ENCODE measurements at regions not wholly inside any gene's neighbourhood (a gene's known extent, or its start where the extent isn't known, plus 50 kb on each side); places are given as distances from the start of the nearest gene placed in this dataset.

DNA sequence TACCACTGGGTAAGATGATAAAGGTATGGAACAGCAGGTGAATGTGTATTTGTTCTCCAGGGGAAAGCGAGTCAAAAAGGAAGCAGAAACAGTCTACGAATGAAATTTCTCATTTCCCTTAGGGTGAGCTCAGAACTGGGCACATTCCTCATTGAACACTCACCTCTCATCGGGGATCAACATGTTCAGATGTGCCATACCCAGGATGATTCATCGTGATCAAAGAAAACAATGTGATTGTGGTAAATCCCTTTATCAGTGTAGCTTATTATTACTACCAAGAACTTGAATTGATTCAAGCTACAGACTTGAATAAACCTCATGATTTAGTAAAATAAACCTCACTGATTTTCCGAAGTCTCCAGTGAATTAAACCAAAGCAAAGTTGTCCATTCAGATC, 72.1 kb downstream of the GJD2 start:
- H3K27me3 Mint-ChIP-seq, result peaks cover 4% of the 10 kb centered on the region
- H3K9me3 Mint-ChIP-seq, result peaks cover 0 to 5% (median 0%) of the 10 kb centered on the region in 7 donors
- H3K4me3 Mint-ChIP-seq, result no peak overlapping the region
- no peaks in the 10 kb centered on the region for H3K36me3 ChIP-seq (ENCODE audit: control insufficient read depth, insufficient read depth, low read length)
- H3K27ac ChIP-seq (ENCODE audit: insufficient read depth, low read length, poor library complexity, severe bottlenecking), result no peak overlapping the region
- no peak overlapping the region for H3K27ac Mint-ChIP-seq
- H3K4me1 Mint-ChIP-seq, result no peaks in the 10 kb centered on the region
- H3K36me3 Mint-ChIP-seq, result no peaks in the 10 kb centered on the region
- no peak for DNase-seq
- H3K27me3 ChIP-seq (ENCODE audit: control insufficient read depth, insufficient read depth, low read length), result peaks cover 10% of the 10 kb centered on the region
- no peak for ATAC-seq (ENCODE audit: low read depth in 2 of 2)
- H3K4me1 ChIP-seq (ENCODE audit: control insufficient read depth, insufficient read depth, low read length, poor library complexity, severe bottlenecking), result no peaks in the 10 kb centered on the region
- no peak overlapping the region for H3K4me3 ChIP-seq (ENCODE audit: low read depth, low read length)
- H3K9me3 ChIP-seq (ENCODE audit: control insufficient read depth in 2 of 2, low read length in 2 of 2), result no peaks in the 10 kb centered on the region

DNA sequence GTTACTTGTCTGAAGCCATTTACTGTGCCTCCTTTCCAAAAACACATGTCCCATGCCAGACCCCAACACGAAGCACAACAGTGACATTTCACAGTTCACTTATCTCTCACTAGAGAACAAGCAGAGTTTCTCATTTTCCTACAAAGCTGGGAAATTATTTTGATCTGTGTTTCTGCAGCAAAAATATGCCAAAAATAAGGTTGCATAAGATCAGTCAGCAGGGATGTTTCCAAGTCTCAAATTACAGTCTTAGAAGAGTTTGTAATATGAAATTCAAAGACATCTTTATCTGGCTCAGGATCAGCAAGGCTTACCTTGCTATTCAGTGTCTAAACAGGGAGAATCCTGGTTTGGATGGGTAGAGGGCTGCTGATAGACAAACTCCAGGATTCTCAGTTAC, 75.5 kb downstream of the GJD2 start:
- Mint-ChIP-seq H3K27me3 (peaks cover under 1% of the 10 kb centered on the region), H3K36me3 (no peaks in the 10 kb centered on the region), H3K27ac (no peak overlapping the region), H3K4me1 (no peaks in the 10 kb centered on the region), H3K9me3 (peaks cover 0 to 2% (median 0%) of the 10 kb centered on the region in 7 donors), H3K4me3 (no peak overlapping the region)
- no peak for ATAC-seq (ENCODE audit: low read depth in 2 of 2)
- Histone ChIP-seq H3K27ac (ENCODE audit: insufficient read depth, low read length, poor library complexity, severe bottlenecking) (no peak overlapping the region), H3K9me3 (ENCODE audit: control insufficient read depth in 2 of 2, low read length in 2 of 2) (no peaks in the 10 kb centered on the region), H3K36me3 (ENCODE audit: control insufficient read depth, insufficient read depth, low read length) (no peaks in the 10 kb centered on the region), H3K4me3 (ENCODE audit: low read depth, low read length) (no peak overlapping the region), H3K4me1 (ENCODE audit: control insufficient read depth, insufficient read depth, low read length, poor library complexity, severe bottlenecking) (no peaks in the 10 kb centered on the region), H3K27me3 (ENCODE audit: control insufficient read depth, insufficient read depth, low read length) (peaks cover 8% of the 10 kb centered on the region)
- no peak for DNase-seq

DNA sequence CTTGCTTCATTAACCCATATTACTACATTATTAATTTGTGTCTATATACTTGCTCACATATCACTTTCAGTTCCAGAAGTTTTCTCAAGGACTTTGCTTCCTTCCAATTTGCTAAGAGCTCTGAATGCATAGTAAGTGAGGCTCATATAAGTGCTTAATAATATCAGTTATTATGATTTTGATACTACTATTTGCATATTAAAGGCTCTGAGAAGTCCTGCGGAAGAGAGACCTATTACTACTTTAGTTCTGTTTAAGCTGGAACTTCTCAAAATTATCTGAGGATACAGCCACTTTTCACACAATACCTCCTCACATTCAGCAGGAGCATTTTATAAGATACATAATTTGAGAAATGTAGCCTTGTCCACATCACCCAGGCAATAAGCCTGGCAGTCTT, 81.6 kb downstream of the GJD2 start:
- Histone ChIP-seq H3K9me3 (ENCODE audit: control insufficient read depth in 2 of 2, low read length in 2 of 2) (no peaks in the 10 kb centered on the region), H3K4me1 (ENCODE audit: control insufficient read depth, insufficient read depth, low read length, poor library complexity, severe bottlenecking) (no peaks in the 10 kb centered on the region), H3K4me3 (ENCODE audit: low read depth, low read length) (no peak overlapping the region), H3K36me3 (ENCODE audit: control insufficient read depth, insufficient read depth, low read length) (no peaks in the 10 kb centered on the region), H3K27me3 (ENCODE audit: control insufficient read depth, insufficient read depth, low read length) (peaks cover 7% of the 10 kb centered on the region), H3K27ac (ENCODE audit: insufficient read depth, low read length, poor library complexity, severe bottlenecking) (no peak overlapping the region)
- Mint-ChIP-seq H3K4me3 (no peak overlapping the region), H3K9me3 (no peaks in the 10 kb centered on the region), H3K4me1 (no peaks in the 10 kb centered on the region), H3K36me3 (no peaks in the 10 kb centered on the region), H3K27me3 (peaks cover 16% of the 10 kb centered on the region), H3K27ac (no peak overlapping the region)
- ATAC-seq (ENCODE audit: low read depth in 2 of 2) (no peak), DNase-seq (no peak)

DNA sequence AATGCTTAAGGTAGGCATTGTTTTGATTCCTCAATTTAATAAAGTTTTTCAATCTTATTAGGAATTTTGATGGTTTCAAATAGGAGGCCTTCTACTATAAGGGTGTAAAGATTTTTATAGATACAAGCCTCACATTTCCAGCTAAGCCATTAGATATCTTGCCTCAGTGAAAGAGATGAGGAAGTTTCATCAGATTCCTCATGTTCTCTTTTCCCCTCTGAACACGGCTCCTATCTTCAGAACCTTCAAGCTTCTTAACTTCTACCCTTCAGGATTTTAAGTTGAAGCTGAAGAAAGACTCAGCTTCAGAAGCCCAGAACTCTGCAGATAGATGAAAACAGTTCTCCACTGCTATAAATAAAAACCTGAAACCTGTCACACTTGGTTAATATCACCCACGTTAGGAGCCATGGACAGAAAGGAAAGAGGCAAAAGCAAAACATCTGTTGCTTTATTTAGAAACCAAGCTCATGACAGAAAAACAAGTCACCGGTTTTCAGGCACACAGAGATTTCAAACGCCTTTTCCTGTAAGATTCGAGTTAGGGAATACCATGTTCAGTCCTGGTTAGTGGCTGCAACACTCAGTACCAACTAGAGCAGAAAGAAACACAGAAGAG, 82.2 kb upstream of the GOLGA8B start:
- H3K4me1 ChIP-seq (ENCODE audit: control insufficient read depth, insufficient read depth, low read length, poor library complexity, severe bottlenecking), result no peaks in the 10 kb centered on the region
- no peaks in the 10 kb centered on the region for H3K9me3 ChIP-seq (ENCODE audit: control insufficient read depth in 2 of 2, low read length in 2 of 2)
- H3K4me3 Mint-ChIP-seq, result no peak overlapping the region
- no peak overlapping the region for H3K27ac ChIP-seq (ENCODE audit: insufficient read depth, low read length, poor library complexity, severe bottlenecking)
- peaks cover 11% of the 10 kb centered on the region for H3K27me3 ChIP-seq (ENCODE audit: control insufficient read depth, insufficient read depth, low read length)
- peaks cover 0 to 2% (median 0%) of the 10 kb centered on the region in 7 donors for H3K9me3 Mint-ChIP-seq
- H3K36me3 Mint-ChIP-seq, result no peaks in the 10 kb centered on the region
- no peak overlapping the region for H3K4me3 ChIP-seq (ENCODE audit: low read depth, low read length)
- peaks cover 2% of the 10 kb centered on the region for H3K27me3 Mint-ChIP-seq
- H3K36me3 ChIP-seq (ENCODE audit: control insufficient read depth, insufficient read depth, low read length), result no peaks in the 10 kb centered on the region
- ATAC-seq (ENCODE audit: low read depth in 2 of 2) (no peak), DNase-seq (no peak)
- no peaks in the 10 kb centered on the region for H3K4me1 Mint-ChIP-seq
- H3K27ac Mint-ChIP-seq, result no peak overlapping the region

DNA sequence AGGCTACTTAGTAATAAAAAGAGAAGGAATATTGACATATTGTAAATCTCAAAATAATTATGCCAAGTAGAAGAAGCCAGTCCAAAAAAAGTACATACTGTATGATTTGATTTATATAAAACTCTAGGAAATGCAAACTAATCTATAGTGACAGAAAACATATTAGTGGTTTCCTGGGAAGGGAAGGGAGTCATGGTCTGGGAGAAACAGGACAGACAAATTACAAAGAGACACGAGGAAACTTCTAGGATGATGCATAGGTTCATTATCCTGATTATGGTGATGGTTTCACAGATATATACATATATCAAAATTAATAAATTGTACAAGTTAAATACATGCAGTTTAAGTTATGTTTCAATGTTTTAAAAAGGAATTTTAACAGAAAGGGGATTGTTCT, 81.0 kb upstream of the GOLGA8B start:
- DNase-seq (no peak), ATAC-seq (ENCODE audit: low read depth in 2 of 2) (no peak)
- H3K27ac ChIP-seq (ENCODE audit: insufficient read depth, low read length, poor library complexity, severe bottlenecking), result no peak overlapping the region
- Mint-ChIP-seq H3K4me3 (no peak overlapping the region), H3K9me3 (peaks cover 0 to 6% (median 0%) of the 10 kb centered on the region in 7 donors), H3K36me3 (no peaks in the 10 kb centered on the region), H3K4me1 (no peaks in the 10 kb centered on the region), H3K27me3 (peaks cover 6% of the 10 kb centered on the region), H3K27ac (no peak overlapping the region)
- no peaks in the 10 kb centered on the region for H3K4me1 ChIP-seq (ENCODE audit: control insufficient read depth, insufficient read depth, low read length, poor library complexity, severe bottlenecking)
- peaks cover 15% of the 10 kb centered on the region for H3K27me3 ChIP-seq (ENCODE audit: control insufficient read depth, insufficient read depth, low read length)
- H3K9me3 ChIP-seq (ENCODE audit: control insufficient read depth in 2 of 2, low read length in 2 of 2), result no peaks in the 10 kb centered on the region
- no peak overlapping the region for H3K4me3 ChIP-seq (ENCODE audit: low read depth, low read length)
- H3K36me3 ChIP-seq (ENCODE audit: control insufficient read depth, insufficient read depth, low read length), result no peaks in the 10 kb centered on the region

DNA sequence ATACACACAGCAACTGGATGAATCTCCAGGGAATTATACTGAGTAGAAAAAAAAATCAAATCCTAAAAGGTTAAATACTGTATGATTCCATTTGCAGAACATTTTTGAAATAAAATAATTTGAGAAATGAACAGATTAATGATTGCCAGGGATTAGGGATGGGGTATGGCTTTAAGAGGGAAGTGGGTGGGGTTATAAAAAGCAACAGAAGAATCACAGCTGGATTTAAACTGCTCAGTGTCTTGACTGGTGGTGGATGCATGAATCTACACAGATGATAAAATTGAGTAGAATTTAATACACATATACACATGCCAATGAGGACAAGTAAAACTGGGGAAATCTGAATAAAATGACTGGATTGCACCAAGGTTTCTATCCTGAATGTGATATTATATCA, 79.7 kb upstream of the GOLGA8B start:
- Mint-ChIP-seq H3K4me1 (no peaks in the 10 kb centered on the region), H3K27me3 (peaks cover 10% of the 10 kb centered on the region), H3K9me3 (peaks cover 0 to 6% (median 0%) of the 10 kb centered on the region in 7 donors), H3K27ac (no peak overlapping the region), H3K36me3 (no peaks in the 10 kb centered on the region), H3K4me3 (no peak overlapping the region)
- H3K27me3 ChIP-seq (ENCODE audit: control insufficient read depth, insufficient read depth, low read length), result peaks cover 15% of the 10 kb centered on the region
- no peak for DNase-seq
- no peak overlapping the region for H3K27ac ChIP-seq (ENCODE audit: insufficient read depth, low read length, poor library complexity, severe bottlenecking)
- H3K36me3 ChIP-seq (ENCODE audit: control insufficient read depth, insufficient read depth, low read length), result no peaks in the 10 kb centered on the region
- H3K4me3 ChIP-seq (ENCODE audit: low read depth, low read length), result no peak overlapping the region
- no peaks in the 10 kb centered on the region for H3K4me1 ChIP-seq (ENCODE audit: control insufficient read depth, insufficient read depth, low read length, poor library complexity, severe bottlenecking)
- no peak for ATAC-seq (ENCODE audit: low read depth in 2 of 2)
- H3K9me3 ChIP-seq (ENCODE audit: control insufficient read depth in 2 of 2, low read length in 2 of 2), result no peaks in the 10 kb centered on the region

DNA sequence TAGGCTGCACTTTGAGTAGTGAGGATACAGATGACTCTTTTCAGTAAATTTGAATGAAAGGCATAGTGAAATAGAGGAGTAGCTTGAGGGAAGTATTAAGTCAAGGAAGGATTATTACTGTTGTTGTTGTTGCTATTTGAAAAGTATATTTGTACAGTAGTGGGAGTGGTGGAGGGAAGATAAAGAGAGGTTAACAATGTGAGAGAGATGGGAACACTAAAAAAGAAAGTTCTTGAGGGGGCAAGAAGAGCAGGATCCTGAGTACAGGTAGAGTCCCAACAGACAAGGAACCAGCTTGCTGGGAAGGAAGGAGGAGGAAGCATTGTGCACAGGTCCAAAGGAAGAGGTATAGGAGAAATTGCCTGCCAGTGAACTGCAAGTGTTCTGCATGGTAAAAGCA, 75.6 kb upstream of the GOLGA8B start:
- no peak overlapping the region for H3K4me3 ChIP-seq (ENCODE audit: low read depth, low read length)
- DNase-seq, result no peak
- H3K9me3 ChIP-seq (ENCODE audit: control insufficient read depth in 2 of 2, low read length in 2 of 2), result no peaks in the 10 kb centered on the region
- Mint-ChIP-seq H3K4me1 (no peaks in the 10 kb centered on the region), H3K27me3 (peaks cover 14% of the 10 kb centered on the region), H3K27ac (no peak overlapping the region), H3K9me3 (peaks cover 0 to 5% (median 0%) of the 10 kb centered on the region in 7 donors), H3K4me3 (no peak overlapping the region), H3K36me3 (peaks cover 3% of the 10 kb centered on the region)
- no peak overlapping the region for H3K27ac ChIP-seq (ENCODE audit: insufficient read depth, low read length, poor library complexity, severe bottlenecking)
- ATAC-seq (ENCODE audit: low read depth in 2 of 2), result no peak
- no peaks in the 10 kb centered on the region for H3K36me3 ChIP-seq (ENCODE audit: control insufficient read depth, insufficient read depth, low read length)
- H3K27me3 ChIP-seq (ENCODE audit: control insufficient read depth, insufficient read depth, low read length), result peaks cover 14% of the 10 kb centered on the region
- no peaks in the 10 kb centered on the region for H3K4me1 ChIP-seq (ENCODE audit: control insufficient read depth, insufficient read depth, low read length, poor library complexity, severe bottlenecking)

DNA sequence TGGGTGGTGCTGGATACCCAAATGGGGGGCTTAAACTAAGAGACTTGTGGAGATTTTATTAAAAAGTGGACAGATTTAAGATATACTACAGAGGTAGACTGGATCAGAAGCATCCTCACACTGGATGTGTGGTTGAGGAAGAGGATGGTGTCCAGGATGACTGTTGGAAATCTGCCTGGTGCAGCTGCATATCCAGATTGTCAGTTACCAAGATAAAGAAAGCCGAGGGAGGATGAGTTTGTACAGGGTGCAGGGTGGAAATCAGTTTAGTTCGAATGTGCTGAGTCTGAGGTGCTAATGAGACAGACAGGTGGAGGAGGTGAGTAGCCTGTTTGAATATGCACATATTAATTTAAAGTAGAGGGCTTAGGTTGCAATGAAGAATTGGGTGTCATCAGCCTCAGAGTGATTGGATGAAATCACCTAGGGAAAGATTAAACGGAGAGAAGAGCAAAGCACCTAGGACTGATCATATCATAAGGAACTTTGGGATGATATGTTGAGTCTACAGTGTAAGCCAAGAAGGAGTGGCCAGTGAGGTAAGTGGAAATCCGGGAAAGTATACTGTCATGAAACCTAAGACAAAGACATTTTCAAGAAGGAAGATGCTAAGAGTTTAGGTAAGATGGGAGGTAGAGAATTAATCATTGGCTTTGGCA, 74.1 kb upstream of the GOLGA8B start:
- ATAC-seq (ENCODE audit: low read depth in 2 of 2) (no peak), DNase-seq (no peak)
- peaks cover 14% of the 10 kb centered on the region for H3K27me3 ChIP-seq (ENCODE audit: control insufficient read depth, insufficient read depth, low read length)
- H3K4me1 ChIP-seq (ENCODE audit: control insufficient read depth, insufficient read depth, low read length, poor library complexity, severe bottlenecking), result no peaks in the 10 kb centered on the region
- no peak overlapping the region for H3K4me3 ChIP-seq (ENCODE audit: low read depth, low read length)
- Mint-ChIP-seq H3K27me3 (peaks cover 14% of the 10 kb centered on the region), H3K9me3 (peaks cover 0 to 5% (median 0%) of the 10 kb centered on the region in 7 donors), H3K36me3 (peaks cover 3% of the 10 kb centered on the region), H3K27ac (no peak overlapping the region), H3K4me3 (no peak overlapping the region), H3K4me1 (peaks cover 0 to 2% (median under 1%) of the 10 kb centered on the region in 4 donors)
- no peak overlapping the region for H3K27ac ChIP-seq (ENCODE audit: insufficient read depth, low read length, poor library complexity, severe bottlenecking)
- no peaks in the 10 kb centered on the region for H3K9me3 ChIP-seq (ENCODE audit: control insufficient read depth in 2 of 2, low read length in 2 of 2)
- no peaks in the 10 kb centered on the region for H3K36me3 ChIP-seq (ENCODE audit: control insufficient read depth, insufficient read depth, low read length)

All from CD4-positive, CD25-positive, alpha-beta regulatory T cell (primary cell).